OCI-LY3 (cell line): ENCODE measurements at regions not wholly inside any gene's neighbourhood (a gene's known extent, or its start where the extent isn't known, plus 50 kb on each side); places are given as distances from the start of the nearest gene placed in this dataset.

Experiments used
- CTCF ChIP-seq: fragments of 200-600, 300-600 bp; sonication (generic); IDR thresholded peaks from 2 replicates; pipeline ENCODE4 v1.5.1; 2014; ENCODE audit warnings: antibody characterized with exemption, low read length, low read depth
- EZH2phosphoT487 ChIP-seq: fragments of 200-600 bp; shearing (Covaris generic); IDR thresholded peaks from 2 replicates; pipeline ENCODE4 v1.6.1; 2018; ENCODE audit warnings: antibody characterized with exemption, mixed run types, low read depth

- no peak for TF ChIP-seq CTCF
- no peak for TF ChIP-seq EZH2phosphoT487
Measured at GRCh38 chr1:30409476-30410152, 313.8 kb downstream of the MATN1 start.
